H7 (cell line): ENCODE measurements at regions not wholly inside any gene's neighbourhood (a gene's known extent, or its start where the extent isn't known, plus 50 kb on each side); places are given as distances from the start of the nearest gene placed in this dataset.

Experiments
- DNase-seq: peaks from one replicate; pipeline ENCODE4 v3.0.0; 2012
- H3K27me3 ChIP-seq: 2 replicates; pipeline ENCODE4 v1.6.0; 2011; ENCODE audit warnings: mild to moderate bottlenecking, low read length; ENCODE audit not compliant: control insufficient read depth, insufficient read depth
- H3K36me3 ChIP-seq: replicated peaks from 2 replicates; pipeline ENCODE4 v1.5.1; 2011; ENCODE audit warnings: low read length; ENCODE audit not compliant: control insufficient read depth, insufficient read depth
- H3K4me3 ChIP-seq: 2 replicates; pipeline ENCODE4 v1.5.1; 2011; ENCODE audit warnings: low read depth, mild to moderate bottlenecking, control low read depth, low read length, moderate library complexity; ENCODE audit not compliant: insufficient read depth

DNA sequence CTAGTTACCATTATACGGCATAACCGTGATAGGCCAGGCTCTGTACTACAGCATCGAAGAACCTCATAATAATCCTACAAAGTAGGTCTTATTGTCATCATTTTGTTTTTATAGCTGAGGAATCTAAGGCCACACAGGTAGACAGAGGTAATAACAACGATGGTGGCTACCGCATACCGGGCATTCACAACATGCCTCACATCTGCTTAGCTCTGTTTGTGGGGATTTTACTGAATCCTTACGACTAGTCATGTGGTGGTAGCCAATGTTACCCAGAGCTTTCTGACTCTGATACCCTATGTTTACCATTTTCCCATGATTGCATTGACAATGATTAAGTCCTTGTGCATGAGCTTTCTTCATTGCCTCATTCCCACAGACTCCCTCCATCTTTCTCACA, 269.4 kb downstream of the TCF7L2 start:
- Histone ChIP-seq H3K4me3 (no peak overlapping the region), H3K27me3 (no peaks in the 10 kb centered on the region), H3K36me3 (no peaks in the 10 kb centered on the region)
- DNase-seq, result no peak

GRCh38 chr10:113221756-113222168, 271.7 kb downstream of the TCF7L2 start:
- DNase-seq, result peak; percentile 37
- H3K27me3 ChIP-seq, result no peaks in the 10 kb centered on the region
- no peak overlapping the region for H3K4me3 ChIP-seq
- no peaks in the 10 kb centered on the region for H3K36me3 ChIP-seq

DNA sequence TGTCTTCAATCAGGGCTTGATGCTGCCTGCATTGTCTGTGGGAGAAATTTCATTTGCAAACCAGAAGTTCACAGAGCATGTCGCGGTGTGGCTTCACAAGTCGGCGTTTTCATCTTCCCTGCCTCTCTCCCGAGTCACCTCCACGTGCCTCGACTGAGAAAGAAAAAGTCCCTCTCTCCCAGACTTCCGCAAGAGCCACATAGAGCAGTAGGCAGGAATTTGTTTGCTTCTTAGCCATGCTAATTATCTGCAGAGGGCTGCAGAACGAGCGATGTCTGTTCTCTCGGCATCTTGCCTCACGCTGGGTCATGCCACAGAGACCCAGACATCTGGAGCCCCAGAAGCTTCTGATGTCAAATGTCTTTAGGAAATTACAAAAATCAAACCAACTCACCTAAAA, 272.2 kb downstream of the TCF7L2 start:
- DNase-seq, result no peak
- Histone ChIP-seq H3K4me3 (no peak overlapping the region), H3K27me3 (no peaks in the 10 kb centered on the region), H3K36me3 (no peaks in the 10 kb centered on the region)

DNA sequence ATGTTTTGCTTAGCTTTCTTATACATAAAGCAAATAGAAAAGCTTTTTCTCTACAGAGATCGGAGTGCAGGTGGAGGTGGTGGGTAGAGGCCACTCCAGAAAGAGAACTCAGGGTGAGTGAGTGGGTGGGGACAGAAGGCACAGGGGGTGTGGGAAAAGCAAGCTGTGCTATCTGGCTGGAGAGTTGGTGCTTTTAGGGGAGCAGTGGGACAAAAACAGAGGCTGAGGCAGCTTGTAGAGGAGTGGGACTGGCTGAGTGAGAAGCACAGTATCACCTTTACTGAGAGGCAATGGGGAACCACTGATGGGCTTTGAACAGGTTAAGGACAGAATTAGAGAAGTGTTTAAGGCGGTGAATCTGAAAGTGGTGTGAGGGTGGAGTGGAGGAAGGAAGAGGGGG, 275.3 kb downstream of the TCF7L2 start:
- no peak for DNase-seq
- Histone ChIP-seq H3K36me3 (no peaks in the 10 kb centered on the region), H3K4me3 (no peak overlapping the region), H3K27me3 (no peaks in the 10 kb centered on the region)

GRCh38 chr10:113225903-113226302, 275.9 kb downstream of the TCF7L2 start:
- no peaks in the 10 kb centered on the region for H3K36me3 ChIP-seq
- H3K27me3 ChIP-seq, result no peaks in the 10 kb centered on the region
- no peak overlapping the region for H3K4me3 ChIP-seq
- no peak for DNase-seq

DNA sequence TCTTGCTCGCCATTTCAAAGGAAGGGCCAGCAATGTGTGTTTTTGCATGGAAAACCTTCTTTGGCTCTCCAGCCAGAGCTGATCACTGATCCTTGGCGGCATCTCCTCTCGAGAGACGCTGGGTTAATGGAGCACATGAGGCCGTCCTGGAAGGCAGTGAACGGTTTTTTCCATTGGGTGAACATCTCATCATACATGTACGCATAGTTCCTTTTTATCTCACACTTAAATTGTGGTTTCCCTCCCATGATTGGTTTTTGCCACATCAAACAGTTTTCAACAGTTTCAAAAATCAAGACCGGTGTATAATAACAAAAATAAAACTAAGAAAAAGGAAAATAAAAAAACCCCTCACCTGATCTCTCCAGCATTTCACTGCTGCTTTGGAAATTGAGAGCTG, 276.4 kb downstream of the TCF7L2 start:
- no peak overlapping the region for H3K4me3 ChIP-seq
- no peaks in the 10 kb centered on the region for H3K27me3 ChIP-seq
- no peak for DNase-seq
- no peaks in the 10 kb centered on the region for H3K36me3 ChIP-seq

DNA sequence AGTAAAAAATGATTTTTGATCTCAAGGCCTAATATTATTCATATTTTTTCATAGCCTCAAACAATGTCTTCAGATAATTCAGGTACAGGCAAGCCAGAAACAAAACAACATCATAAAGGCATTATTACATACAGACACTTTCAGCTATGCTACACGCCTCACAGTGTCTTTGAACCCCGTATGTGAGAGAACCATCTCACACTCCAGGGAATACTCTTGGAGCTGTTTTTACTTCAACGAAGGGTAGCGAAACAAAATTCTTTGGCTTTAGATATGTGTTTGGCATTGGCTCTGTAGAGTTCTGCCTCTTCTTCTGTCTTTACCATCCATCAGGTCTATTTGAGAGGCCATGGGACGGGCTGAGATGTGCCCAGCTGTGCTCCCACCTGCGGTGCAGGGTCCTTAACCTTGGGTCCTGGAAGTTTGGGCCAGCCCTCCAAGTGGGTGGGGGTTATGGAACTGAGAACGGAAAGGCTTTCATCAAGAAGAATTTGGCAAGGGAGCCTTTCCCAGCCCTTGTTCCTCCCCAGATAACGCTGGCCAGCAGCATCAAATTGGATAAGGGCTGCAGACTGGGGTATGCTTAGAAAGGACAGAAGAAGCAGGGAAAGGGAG, 276.9 kb downstream of the TCF7L2 start:
- DNase-seq, result no peak
- Histone ChIP-seq H3K27me3 (no peaks in the 10 kb centered on the region), H3K4me3 (no peak overlapping the region), H3K36me3 (no peaks in the 10 kb centered on the region)

DNA sequence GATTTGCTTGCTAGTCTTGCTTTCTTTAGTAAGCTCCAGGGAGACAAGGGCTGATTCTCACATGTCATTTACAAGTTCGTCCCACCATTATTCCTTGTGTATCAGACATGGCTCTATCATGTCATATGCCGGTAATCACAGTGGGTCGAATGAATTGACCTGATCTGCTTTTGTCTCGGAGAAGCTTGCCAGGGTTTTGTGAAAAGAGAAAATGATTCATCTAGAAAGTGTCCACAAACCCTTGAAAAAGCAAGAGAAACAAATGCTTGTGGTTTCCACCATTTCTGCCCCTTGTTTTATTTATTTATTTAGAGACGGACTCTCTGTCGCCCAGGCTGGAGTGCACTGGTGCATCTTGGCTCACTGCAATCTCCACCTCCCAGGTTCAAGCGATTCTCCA, 278.5 kb downstream of the TCF7L2 start:
- no peak overlapping the region for H3K4me3 ChIP-seq
- DNase-seq, result no peak
- H3K27me3 ChIP-seq, result no peaks in the 10 kb centered on the region
- no peaks in the 10 kb centered on the region for H3K36me3 ChIP-seq

- Histone ChIP-seq H3K36me3 (no peaks in the 10 kb centered on the region), H3K27me3 (no peaks in the 10 kb centered on the region), H3K4me3 (no peak overlapping the region)
- no peak for DNase-seq
Measured at GRCh38 chr10:113230011-113230610, 280.1 kb downstream of the TCF7L2 start.

- no peaks in the 10 kb centered on the region for H3K36me3 ChIP-seq
- H3K27me3 ChIP-seq, result no peaks in the 10 kb centered on the region
- no peak overlapping the region for H3K4me3 ChIP-seq
- no peak for DNase-seq
Measured at GRCh38 chr10:113232928-113233511, 283.0 kb downstream of the TCF7L2 start.

- H3K27me3 ChIP-seq, result no peaks in the 10 kb centered on the region
- H3K4me3 ChIP-seq, result no peak overlapping the region
- DNase-seq, result no peak
- H3K36me3 ChIP-seq, result no peaks in the 10 kb centered on the region
Measured at GRCh38 chr10:113234481-113234880, 284.4 kb downstream of the TCF7L2 start.

DNA sequence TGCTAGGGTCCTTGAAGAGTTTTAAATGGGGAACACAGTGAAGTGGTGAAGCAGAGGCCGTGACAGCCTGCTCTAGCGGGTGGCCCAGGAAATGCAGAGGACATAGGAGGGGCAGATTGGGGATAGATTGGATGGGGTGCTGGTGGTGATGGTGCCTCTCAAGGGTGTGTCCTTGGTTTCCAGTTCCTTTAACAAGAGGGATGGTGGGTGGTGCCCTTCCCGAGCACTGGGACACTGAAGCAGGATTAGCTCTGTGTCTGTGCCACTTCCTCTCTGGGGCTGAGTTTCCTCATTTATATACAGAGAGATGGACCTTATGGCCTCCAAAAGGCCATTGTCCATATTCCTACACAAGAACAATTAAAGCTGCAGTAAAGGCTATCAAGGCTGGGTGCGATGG, 285.5 kb downstream of the TCF7L2 start:
- Histone ChIP-seq H3K4me3 (no peak overlapping the region), H3K36me3 (no peaks in the 10 kb centered on the region), H3K27me3 (no peaks in the 10 kb centered on the region)
- no peak for DNase-seq

- H3K27me3 ChIP-seq, result no peaks in the 10 kb centered on the region
- H3K36me3 ChIP-seq, result no peaks in the 10 kb centered on the region
- H3K4me3 ChIP-seq, result no peak overlapping the region
- no peak for DNase-seq
Measured at GRCh38 chr10:113236998-113237397, 287.0 kb downstream of the TCF7L2 start.

- Histone ChIP-seq H3K36me3 (no peaks in the 10 kb centered on the region), H3K27me3 (no peaks in the 10 kb centered on the region), H3K4me3 (no peak overlapping the region)
- no peak for DNase-seq
Measured at GRCh38 chr10:113239566-113240350, 289.7 kb downstream of the TCF7L2 start.

GRCh38 chr10:113240736-113241135, 290.7 kb downstream of the TCF7L2 start:
- no peak for DNase-seq
- Histone ChIP-seq H3K36me3 (no peaks in the 10 kb centered on the region), H3K4me3 (no peak overlapping the region), H3K27me3 (no peaks in the 10 kb centered on the region)
